OCI-LY3 (cell line): ENCODE measurements at regions not wholly inside any gene's neighbourhood (a gene's known extent, or its start where the extent isn't known, plus 50 kb on each side); places are given as distances from the start of the nearest gene placed in this dataset.

Experiments
- CTCF ChIP-seq: fragments of 200-600, 300-600 bp; sonication (generic); IDR thresholded peaks from 2 replicates; pipeline ENCODE4 v1.5.1; 2014; ENCODE audit warnings: antibody characterized with exemption, low read length, low read depth
- EZH2phosphoT487 ChIP-seq: fragments of 200-600 bp; shearing (Covaris generic); IDR thresholded peaks from 2 replicates; pipeline ENCODE4 v1.6.1; 2018; ENCODE audit warnings: antibody characterized with exemption, mixed run types, low read depth

DNA sequence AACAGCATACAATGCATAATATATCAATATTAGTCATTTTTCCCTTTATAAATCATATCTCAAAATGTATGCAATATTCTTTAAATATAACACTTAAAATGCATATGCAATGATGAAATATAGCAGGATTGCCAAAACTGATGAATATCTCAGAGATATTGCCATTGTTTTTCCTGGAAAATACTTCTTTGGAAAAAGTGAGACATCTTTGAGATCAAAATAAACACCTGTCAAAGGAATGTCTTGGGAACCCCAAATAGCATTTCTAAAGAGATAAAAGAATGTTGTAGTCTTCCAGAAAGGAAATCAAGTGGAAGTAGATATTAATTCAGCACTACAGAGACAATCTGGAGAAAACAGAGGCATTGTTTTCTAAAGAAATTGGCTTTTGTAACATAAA is 457.8 kb upstream of the UBE2E2 start:
- TF ChIP-seq CTCF (no peak), EZH2phosphoT487 (no peak)
